CD4-positive, CD25-positive, alpha-beta regulatory T cell (primary cell): ENCODE measurements at regions not wholly inside any gene's neighbourhood (a gene's known extent, or its start where the extent isn't known, plus 50 kb on each side); places are given as distances from the start of the nearest gene placed in this dataset.
"Not testable (repeated sequence)": the region's sequence is repeated elsewhere in the genome, so short reads cannot be mapped to it uniquely, and the experiment has no call there.

Experiments used
- ATAC-seq, 2 donors: fragments of 150-1000 bp; cut with Tn5 transposase; one replicate each; pipeline ENCODE4 v1.10.0; 2021; ENCODE audit warnings: low read depth in 2 of 2, moderate number of reproducible peaks in 2 of 2, moderate library complexity in 1 of 2
- DNase-seq, 3 donors: peaks; one replicate each; pipeline versions ENCODE4 v3.0.0 to v3.0.0-alpha.2; 2012 to 2022; ENCODE audit warnings: mixed read lengths in 1 of 3
- H3K27ac ChIP-seq: one replicate; pipeline ENCODE4 v1.7.0; 2013; ENCODE audit warnings: mild to moderate bottlenecking, low read length; ENCODE audit not compliant: insufficient read depth, poor library complexity, severe bottlenecking
- H3K27me3 ChIP-seq: one replicate; pipeline ENCODE4 v1.7.0; 2013; ENCODE audit warnings: low read length; ENCODE audit not compliant: control insufficient read depth, insufficient read depth
- H3K36me3 ChIP-seq: one replicate; pipeline ENCODE4 v1.7.0; 2013; ENCODE audit warnings: mild to moderate bottlenecking, low read length, moderate library complexity; ENCODE audit not compliant: control insufficient read depth, insufficient read depth
- H3K4me1 ChIP-seq: 2 replicates; pipeline ENCODE4 v1.7.0; 2013; ENCODE audit warnings: mild to moderate bottlenecking, low read length; ENCODE audit not compliant: insufficient read depth, control insufficient read depth, poor library complexity, severe bottlenecking
- H3K4me3 ChIP-seq: one replicate; pipeline ENCODE4 v1.7.0; 2013; ENCODE audit warnings: low read depth, mild to moderate bottlenecking, low read length, moderate library complexity
- H3K9me3 ChIP-seq, 2 experiments: 1 replicate in 1 of 2; 2 replicates in 1 of 2; pipeline ENCODE4 v1.7.0; 2013; ENCODE audit warnings: low read length in 2 of 2, mild to moderate bottlenecking in 1 of 2, moderate library complexity in 1 of 2; ENCODE audit not compliant: control insufficient read depth in 2 of 2
- H3K27ac Mint-ChIP-seq, 3 donors: one replicate each; pipeline ENCODE4 v1.8.0; 2020 to 2022; ENCODE audit warnings: mild to moderate bottlenecking in 3 of 3, mixed read lengths in 3 of 3, moderate library complexity in 2 of 3
- H3K27me3 Mint-ChIP-seq: one replicate; pipeline ENCODE4 v1.8.0; 2022; ENCODE audit warnings: mild to moderate bottlenecking, mixed read lengths
- H3K36me3 Mint-ChIP-seq: one replicate; pipeline ENCODE4 v1.8.0; 2020; ENCODE audit warnings: mixed read lengths
- H3K4me1 Mint-ChIP-seq, 4 donors: one replicate each; pipeline ENCODE4 v1.8.0; 2020 to 2022; ENCODE audit warnings: mixed read lengths in 4 of 4, mild to moderate bottlenecking in 1 of 4
- H3K4me3 Mint-ChIP-seq, 4 donors: one replicate each; pipeline ENCODE4 v1.8.0; 2020 to 2022; ENCODE audit warnings: mild to moderate bottlenecking in 4 of 4, mixed read lengths in 4 of 4, moderate library complexity in 3 of 4
- H3K9me3 Mint-ChIP-seq, 7 donors: one replicate each; pipeline ENCODE4 v1.8.0; 2020 to 2022; ENCODE audit warnings: mixed read lengths in 7 of 7, mild to moderate bottlenecking in 3 of 7, moderate library complexity in 2 of 7

GRCh38 chr9:7320139-7320538 is 479.4 kb downstream of the DMAC1 start:
- H3K4me1 Mint-ChIP-seq, result no peaks in the 10 kb centered on the region
- H3K27me3 Mint-ChIP-seq, result peaks cover 8% of the 10 kb centered on the region
- Histone ChIP-seq H3K9me3 (no peaks in the 10 kb centered on the region), H3K36me3 (no peaks in the 10 kb centered on the region), H3K27me3 (no peaks in the 10 kb centered on the region), H3K27ac (no peak overlapping the region), H3K4me3 (no peak overlapping the region), H3K4me1 (no peaks in the 10 kb centered on the region)
- no peaks in the 10 kb centered on the region for H3K36me3 Mint-ChIP-seq
- DNase-seq, result no peak
- H3K9me3 Mint-ChIP-seq, result peaks cover 0 to 8% (median 2%) of the 10 kb centered on the region in 7 donors
- ATAC-seq, result no peak
- H3K4me3 Mint-ChIP-seq, result no peak overlapping the region
- no peak overlapping the region for H3K27ac Mint-ChIP-seq

- H3K4me3 Mint-ChIP-seq, result no peak overlapping the region
- H3K27ac ChIP-seq, result no peak overlapping the region
- H3K4me3 ChIP-seq, result no peak overlapping the region
- H3K4me1 ChIP-seq, result no peaks in the 10 kb centered on the region
- H3K9me3 ChIP-seq, result peaks cover 0 to 6% of the 10 kb centered on the region in 2 experiments
- peaks cover 0 to 9% (median 2%) of the 10 kb centered on the region in 7 donors for H3K9me3 Mint-ChIP-seq
- no peaks in the 10 kb centered on the region for H3K36me3 ChIP-seq
- ATAC-seq (no peak), DNase-seq (no peak)
- H3K27ac Mint-ChIP-seq, result no peak overlapping the region
- H3K27me3 Mint-ChIP-seq, result peaks cover 8% of the 10 kb centered on the region
- H3K27me3 ChIP-seq, result no peaks in the 10 kb centered on the region
- no peaks in the 10 kb centered on the region for H3K4me1 Mint-ChIP-seq
- H3K36me3 Mint-ChIP-seq, result no peaks in the 10 kb centered on the region
Measured at GRCh38 chr9:7318920-7319319, 480.7 kb downstream of the DMAC1 start.

- H3K27ac Mint-ChIP-seq, result no peak overlapping the region
- no peak overlapping the region for H3K4me3 Mint-ChIP-seq
- DNase-seq (no peak), ATAC-seq (no peak)
- peaks cover 5 to 14% of the 10 kb centered on the region in 2 experiments for H3K9me3 ChIP-seq
- H3K27ac ChIP-seq, result no peak overlapping the region
- H3K36me3 Mint-ChIP-seq, result no peaks in the 10 kb centered on the region
- no peak overlapping the region for H3K4me3 ChIP-seq
- H3K4me1 ChIP-seq, result no peaks in the 10 kb centered on the region
- H3K27me3 Mint-ChIP-seq, result peaks cover 8% of the 10 kb centered on the region
- H3K36me3 ChIP-seq, result no peaks in the 10 kb centered on the region
- H3K9me3 Mint-ChIP-seq, result peaks cover 5 to 28% (median 8%) of the 10 kb centered on the region in 7 donors
- H3K27me3 ChIP-seq, result no peaks in the 10 kb centered on the region
- H3K4me1 Mint-ChIP-seq, result no peaks in the 10 kb centered on the region
Measured at GRCh38 chr9:7316967-7317366, 482.6 kb downstream of the DMAC1 start.

- H3K4me1 Mint-ChIP-seq, result no peaks in the 10 kb centered on the region
- Histone ChIP-seq H3K4me1 (no peaks in the 10 kb centered on the region), H3K4me3 (no peak overlapping the region), H3K9me3 (peaks cover 5 to 14% of the 10 kb centered on the region in 2 experiments), H3K27me3 (no peaks in the 10 kb centered on the region), H3K36me3 (no peaks in the 10 kb centered on the region), H3K27ac (no peak overlapping the region)
- ATAC-seq, result no peak
- peaks cover 8% of the 10 kb centered on the region for H3K27me3 Mint-ChIP-seq
- no peak overlapping the region for H3K27ac Mint-ChIP-seq
- peaks cover 5 to 32% (median 8%) of the 10 kb centered on the region in 7 donors for H3K9me3 Mint-ChIP-seq
- no peak overlapping the region for H3K4me3 Mint-ChIP-seq
- DNase-seq, result no peak
- no peaks in the 10 kb centered on the region for H3K36me3 Mint-ChIP-seq
Measured at GRCh38 chr9:7316166-7316795, 483.3 kb downstream of the DMAC1 start.

- H3K36me3 ChIP-seq, result no peaks in the 10 kb centered on the region
- no peak overlapping the region for H3K27ac ChIP-seq
- H3K4me3 Mint-ChIP-seq, result no peak overlapping the region
- peaks cover 5 to 14% of the 10 kb centered on the region in 2 experiments for H3K9me3 ChIP-seq
- H3K36me3 Mint-ChIP-seq, result no peaks in the 10 kb centered on the region
- peaks cover 8% of the 10 kb centered on the region for H3K27me3 Mint-ChIP-seq
- H3K4me1 Mint-ChIP-seq, result no peaks in the 10 kb centered on the region
- H3K4me3 ChIP-seq, result no peak overlapping the region
- no peak overlapping the region for H3K27ac Mint-ChIP-seq
- no peak for DNase-seq
- H3K9me3 Mint-ChIP-seq, result peaks cover 5 to 38% (median 11%) of the 10 kb centered on the region in 7 donors
- ATAC-seq, result no peak
- H3K27me3 ChIP-seq, result no peaks in the 10 kb centered on the region
- no peaks in the 10 kb centered on the region for H3K4me1 ChIP-seq
Measured at GRCh38 chr9:7315746-7316145, 483.8 kb downstream of the DMAC1 start.

- Mint-ChIP-seq H3K4me3 (no peak overlapping the region), H3K9me3 (peaks cover 5 to 42% (median 13%) of the 10 kb centered on the region in 7 donors), H3K36me3 (no peaks in the 10 kb centered on the region), H3K4me1 (no peaks in the 10 kb centered on the region), H3K27me3 (peaks cover 8% of the 10 kb centered on the region), H3K27ac (no peak overlapping the region)
- Histone ChIP-seq H3K27ac (no peak overlapping the region), H3K4me1 (no peaks in the 10 kb centered on the region), H3K4me3 (no peak overlapping the region), H3K9me3 (peaks cover 5 to 20% of the 10 kb centered on the region in 2 experiments), H3K36me3 (no peaks in the 10 kb centered on the region), H3K27me3 (no peaks in the 10 kb centered on the region)
- ATAC-seq (no peak), DNase-seq (no peak)
Measured at GRCh38 chr9:7315116-7315515, 484.5 kb downstream of the DMAC1 start.

- H3K27ac ChIP-seq, result no peak overlapping the region
- H3K4me3 Mint-ChIP-seq, result no peak overlapping the region
- H3K27me3 ChIP-seq, result no peaks in the 10 kb centered on the region
- H3K27me3 Mint-ChIP-seq, result no peaks in the 10 kb centered on the region
- peaks cover 5 to 27% of the 10 kb centered on the region in 2 experiments for H3K9me3 ChIP-seq
- no peaks in the 10 kb centered on the region for H3K4me1 ChIP-seq
- no peaks in the 10 kb centered on the region for H3K36me3 Mint-ChIP-seq
- DNase-seq (no peak), ATAC-seq (no peak)
- peak overlapping the region in 1 of 3 donors; percentile 27 for H3K27ac Mint-ChIP-seq
- H3K4me3 ChIP-seq, result no peak overlapping the region
- H3K9me3 Mint-ChIP-seq, result peaks cover 5 to 55% (median 17%) of the 10 kb centered on the region in 7 donors
- no peaks in the 10 kb centered on the region for H3K4me1 Mint-ChIP-seq
- no peaks in the 10 kb centered on the region for H3K36me3 ChIP-seq
Measured at GRCh38 chr9:7313389-7313788, 486.2 kb downstream of the DMAC1 start.

GRCh38 chr9:7309051-7309450 is 490.5 kb downstream of the DMAC1 start:
- H3K27me3 ChIP-seq, H3K36me3 ChIP-seq, H3K4me3 Mint-ChIP-seq, H3K4me1 Mint-ChIP-seq, ATAC-seq, H3K27ac ChIP-seq, DNase-seq, H3K4me1 ChIP-seq, H3K4me3 ChIP-seq, H3K36me3 Mint-ChIP-seq, H3K27ac Mint-ChIP-seq, H3K27me3 Mint-ChIP-seq: not testable (repeated sequence)
- peaks cover 9 to 50% (median 19%) of the 10 kb centered on the region in 7 donors for H3K9me3 Mint-ChIP-seq
- H3K9me3 ChIP-seq, result peaks cover 5 to 22% of the 10 kb centered on the region in 2 experiments
